ENCODE measurements at regions not wholly inside any gene's neighbourhood (a gene's known extent, or its start where the extent isn't known, plus 50 kb on each side); places are given as distances from the start of the nearest gene placed in this dataset.

DNA sequence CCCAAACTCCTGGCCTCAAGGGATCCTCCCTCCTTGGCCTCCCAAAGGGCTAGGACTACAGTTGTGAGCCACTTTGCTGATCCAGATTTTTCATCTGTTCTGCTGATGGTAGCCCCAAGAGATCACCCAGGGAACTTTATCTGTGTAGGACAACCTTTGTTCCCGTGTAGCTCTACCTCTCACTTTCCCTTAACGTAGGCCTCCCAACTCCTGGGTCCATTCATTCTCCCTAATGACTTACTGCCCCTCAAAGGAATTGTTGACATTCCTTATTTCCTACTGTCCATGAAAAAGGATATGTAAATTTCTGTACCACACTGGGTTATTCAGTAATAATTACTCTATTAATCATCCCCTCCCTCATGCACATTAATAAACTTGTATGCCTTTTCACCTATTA lies 51.0 kb upstream of the PHF24 start:
- TF ChIP-seq, protein P1, sequence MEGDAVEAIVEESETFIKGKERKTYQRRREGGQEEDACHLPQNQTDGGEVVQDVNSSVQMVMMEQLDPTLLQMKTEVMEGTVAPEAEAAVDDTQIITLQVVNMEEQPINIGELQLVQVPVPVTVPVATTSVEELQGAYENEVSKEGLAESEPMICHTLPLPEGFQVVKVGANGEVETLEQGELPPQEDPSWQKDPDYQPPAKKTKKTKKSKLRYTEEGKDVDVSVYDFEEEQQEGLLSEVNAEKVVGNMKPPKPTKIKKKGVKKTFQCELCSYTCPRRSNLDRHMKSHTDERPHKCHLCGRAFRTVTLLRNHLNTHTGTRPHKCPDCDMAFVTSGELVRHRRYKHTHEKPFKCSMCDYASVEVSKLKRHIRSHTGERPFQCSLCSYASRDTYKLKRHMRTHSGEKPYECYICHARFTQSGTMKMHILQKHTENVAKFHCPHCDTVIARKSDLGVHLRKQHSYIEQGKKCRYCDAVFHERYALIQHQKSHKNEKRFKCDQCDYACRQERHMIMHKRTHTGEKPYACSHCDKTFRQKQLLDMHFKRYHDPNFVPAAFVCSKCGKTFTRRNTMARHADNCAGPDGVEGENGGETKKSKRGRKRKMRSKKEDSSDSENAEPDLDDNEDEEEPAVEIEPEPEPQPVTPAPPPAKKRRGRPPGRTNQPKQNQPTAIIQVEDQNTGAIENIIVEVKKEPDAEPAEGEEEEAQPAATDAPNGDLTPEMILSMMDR (IDR thresholded peaks at IDR 0.05), result no peak
- Mint-ChIP-seq H3K4me1 (ENCODE audit: low read depth) (no peaks in the 10 kb centered on the region), H3K27me3 (peaks cover 31% of the 10 kb centered on the region), H3K9me3 (no peaks in the 10 kb centered on the region), H3K4me3 (no peak overlapping the region), H3K27ac (no peak overlapping the region), H3K36me3 (ENCODE audit: low read depth) (no peaks in the 10 kb centered on the region)
- DNase-seq, result no peak
- Histone ChIP-seq H3K27me3 (ENCODE audit: control insufficient read depth in 1 of 2, insufficient read depth in 2 of 2, low read length in 2 of 2) (no peaks in the 10 kb centered on the region), H3K4me3 (ENCODE audit: low read length) (no peak overlapping the region), H3K27ac (ENCODE audit: low read depth in 1 of 2, low read length in 2 of 2) (no peak overlapping the region), H3K4me1 (ENCODE audit: insufficient read depth, low read length) (no peaks in the 10 kb centered on the region), H3K36me3 (ENCODE audit: insufficient read depth, low read length) (no peaks in the 10 kb centered on the region), H3K9me3 (ENCODE audit: control insufficient read depth in 1 of 2, insufficient read depth in 1 of 2, low read length in 2 of 2) (no peaks in the 10 kb centered on the region)
- intact Hi-C loops (cut with DNase I, micrococcal nuclease), result no loop called here
- ChIA-PET CTCF (interaction anchor here (0.8 kb wide), 1 partner anchor 23 kb away, joined by 3 read pairs; no protein-coding TSS in a partner anchor), POLR2A (no interaction called here)
- ATAC-seq (ENCODE audit: poor library complexity), result no peak

DNA sequence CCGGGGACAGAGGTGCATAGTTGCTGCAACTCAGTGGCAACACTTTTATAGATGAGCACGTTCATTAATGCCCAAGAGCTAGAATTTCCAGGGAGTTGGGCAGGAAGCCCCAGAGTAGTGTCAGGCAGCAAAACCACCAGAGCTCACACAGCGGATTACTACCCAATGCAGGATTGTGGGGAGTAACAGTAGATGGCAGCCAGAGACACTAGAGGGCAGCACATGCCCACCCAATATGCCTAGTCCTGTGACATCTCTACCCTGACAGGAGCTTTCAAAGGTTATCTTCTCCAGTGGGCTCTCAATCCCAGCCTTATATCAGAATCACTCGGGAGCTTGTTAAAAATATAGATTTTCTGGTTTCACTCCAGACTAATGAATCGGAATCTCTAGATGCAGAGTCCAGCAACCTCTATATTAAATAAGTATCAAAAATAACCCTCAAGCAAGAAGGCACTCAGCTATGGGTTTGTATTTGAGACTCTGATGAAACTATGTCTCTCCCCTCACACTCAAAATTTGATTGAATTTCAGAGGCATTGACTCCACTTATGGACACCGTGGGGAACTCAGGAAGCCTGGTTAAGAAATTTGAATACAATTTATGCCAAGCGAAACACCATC lies 58.4 kb upstream of the PHF24 start:
- Mint-ChIP-seq H3K9me3 (no peaks in the 10 kb centered on the region), H3K36me3 (ENCODE audit: low read depth) (no peaks in the 10 kb centered on the region), H3K27me3 (peaks cover 57% of the 10 kb centered on the region), H3K27ac (no peak overlapping the region), H3K4me3 (no peak overlapping the region), H3K4me1 (ENCODE audit: low read depth) (no peaks in the 10 kb centered on the region)
- Histone ChIP-seq H3K4me1 (ENCODE audit: insufficient read depth, low read length) (no peaks in the 10 kb centered on the region), H3K27ac (ENCODE audit: low read depth in 1 of 2, low read length in 2 of 2) (no peak overlapping the region), H3K36me3 (ENCODE audit: insufficient read depth, low read length) (no peaks in the 10 kb centered on the region), H3K27me3 (ENCODE audit: control insufficient read depth in 1 of 2, insufficient read depth in 2 of 2, low read length in 2 of 2) (peaks cover 7 to 20% of the 10 kb centered on the region in 2 experiments), H3K9me3 (ENCODE audit: control insufficient read depth in 1 of 2, insufficient read depth in 1 of 2, low read length in 2 of 2) (no peaks in the 10 kb centered on the region), H3K4me3 (ENCODE audit: low read length) (no peak overlapping the region)
- DNase-seq (peak; percentile 67 to 90 (median 76)), ATAC-seq (ENCODE audit: poor library complexity) (peak; percentile 100)
- TF ChIP-seq, protein P1 (IDR thresholded peaks at IDR 0.05), result peak; percentile 88
- intact Hi-C loops (cut with DNase I, micrococcal nuclease), result loop anchor here (1.0 to 5.0 kb wide), 9 partner anchors 85 to 655 kb away; partner anchors contain the start of gene PIGO (in 2 of the 2)
- ChIA-PET POLR2A (interaction anchor here (0.8 to 1.9 kb wide), 7 partner anchors 85 to 596 kb away, joined by 3 to 16 read pairs (median 8); partner anchors contain the start of genes FANCG, PIGO and VCP), CTCF (interaction anchor here (0.6 to 3.4 kb wide), 33 partner anchors 8 to 758 kb away, joined by 3 to 47 read pairs (median 5); partner anchors contain the start of genes ATOSB, CCDC107, DNAJB5 and FANCG)

DNA sequence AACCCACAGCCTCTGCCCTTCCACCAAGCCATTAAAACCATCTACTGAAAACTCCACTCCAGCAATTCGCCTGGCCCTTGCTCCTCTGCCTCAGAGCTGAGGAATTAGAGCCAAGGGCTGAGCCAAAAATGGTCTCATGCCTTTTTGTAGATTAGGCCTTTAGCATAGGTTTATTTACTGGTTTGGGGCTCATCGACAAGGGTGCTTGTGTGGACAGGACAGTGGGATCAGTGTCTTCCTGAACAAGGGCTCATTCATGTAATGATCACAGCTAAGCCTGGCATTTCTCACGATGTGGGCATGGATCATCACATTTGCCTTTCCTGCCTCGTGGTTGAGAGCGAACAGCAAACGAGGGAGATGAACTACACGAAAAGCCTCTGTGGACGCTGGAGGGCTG lies 59.2 kb upstream of the PHF24 start:
- TF ChIP-seq, protein P1 (IDR thresholded peaks at IDR 0.05), result no peak
- H3K9me3 Mint-ChIP-seq, result no peaks in the 10 kb centered on the region
- no peaks in the 10 kb centered on the region for H3K9me3 ChIP-seq (ENCODE audit: control insufficient read depth in 1 of 2, insufficient read depth in 1 of 2, low read length in 2 of 2)
- ATAC-seq (ENCODE audit: poor library complexity) (no peak), DNase-seq (no peak)
- no peak overlapping the region for H3K27ac ChIP-seq (ENCODE audit: low read depth in 1 of 2, low read length in 2 of 2)
- H3K4me1 ChIP-seq (ENCODE audit: insufficient read depth, low read length), result no peaks in the 10 kb centered on the region
- intact Hi-C loops (cut with DNase I, micrococcal nuclease), result loop anchor here (1.0 to 5.0 kb wide), 8 partner anchors 86 to 655 kb away; partner anchors contain the start of gene PIGO (in 2 of the 2)
- H3K4me3 Mint-ChIP-seq, result no peak overlapping the region
- ChIA-PET POLR2A (interaction anchor here (0.8 to 1.9 kb wide), 5 partner anchors 152 to 360 kb away, joined by 4 to 16 read pairs (median 8); partner anchors contain the start of genes FANCG, PIGO and VCP), CTCF (interaction anchor here (1.0 to 3.4 kb wide), 27 partner anchors 9 to 759 kb away, joined by 3 to 47 read pairs (median 5); partner anchors contain the start of genes ATOSB, CCDC107, DNAJB5 and FANCG)
- no peak overlapping the region for H3K27ac Mint-ChIP-seq
- no peaks in the 10 kb centered on the region for H3K36me3 ChIP-seq (ENCODE audit: insufficient read depth, low read length)
- H3K27me3 ChIP-seq (ENCODE audit: control insufficient read depth in 1 of 2, insufficient read depth in 2 of 2, low read length in 2 of 2), result peaks cover 7 to 20% of the 10 kb centered on the region in 2 experiments
- peaks cover 59% of the 10 kb centered on the region for H3K27me3 Mint-ChIP-seq
- H3K4me3 ChIP-seq (ENCODE audit: low read length), result no peak overlapping the region
- H3K4me1 Mint-ChIP-seq (ENCODE audit: low read depth), result no peaks in the 10 kb centered on the region
- no peaks in the 10 kb centered on the region for H3K36me3 Mint-ChIP-seq (ENCODE audit: low read depth)

Data from CD4-positive, alpha-beta T cell (primary cell).